ENCODE measurements at regions not wholly inside any gene's neighbourhood (a gene's known extent, or its start where the extent isn't known, plus 50 kb on each side); places are given as distances from the start of the nearest gene placed in this dataset.

DNA sequence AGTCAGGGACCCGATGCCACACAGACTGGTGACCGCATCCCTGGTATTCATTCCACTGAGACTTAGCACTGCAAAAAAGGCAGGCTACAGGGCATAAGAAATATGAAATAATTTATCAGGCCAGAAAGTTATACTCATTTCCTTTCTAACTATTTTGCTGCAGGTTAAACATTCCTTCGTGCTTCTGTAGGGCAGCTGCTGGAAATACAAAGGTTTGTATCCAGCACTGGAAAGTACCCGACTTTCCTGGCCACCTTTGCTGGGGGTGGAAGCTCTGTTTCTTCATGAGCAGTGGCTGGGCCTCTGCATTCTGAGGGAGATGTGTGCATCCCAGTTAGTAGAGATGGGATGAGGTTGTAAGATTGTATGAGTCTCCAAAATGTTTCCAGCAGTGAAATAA is 478.6 kb upstream of the WWC1 start:
- TF ChIP-seq, protein P1, sequence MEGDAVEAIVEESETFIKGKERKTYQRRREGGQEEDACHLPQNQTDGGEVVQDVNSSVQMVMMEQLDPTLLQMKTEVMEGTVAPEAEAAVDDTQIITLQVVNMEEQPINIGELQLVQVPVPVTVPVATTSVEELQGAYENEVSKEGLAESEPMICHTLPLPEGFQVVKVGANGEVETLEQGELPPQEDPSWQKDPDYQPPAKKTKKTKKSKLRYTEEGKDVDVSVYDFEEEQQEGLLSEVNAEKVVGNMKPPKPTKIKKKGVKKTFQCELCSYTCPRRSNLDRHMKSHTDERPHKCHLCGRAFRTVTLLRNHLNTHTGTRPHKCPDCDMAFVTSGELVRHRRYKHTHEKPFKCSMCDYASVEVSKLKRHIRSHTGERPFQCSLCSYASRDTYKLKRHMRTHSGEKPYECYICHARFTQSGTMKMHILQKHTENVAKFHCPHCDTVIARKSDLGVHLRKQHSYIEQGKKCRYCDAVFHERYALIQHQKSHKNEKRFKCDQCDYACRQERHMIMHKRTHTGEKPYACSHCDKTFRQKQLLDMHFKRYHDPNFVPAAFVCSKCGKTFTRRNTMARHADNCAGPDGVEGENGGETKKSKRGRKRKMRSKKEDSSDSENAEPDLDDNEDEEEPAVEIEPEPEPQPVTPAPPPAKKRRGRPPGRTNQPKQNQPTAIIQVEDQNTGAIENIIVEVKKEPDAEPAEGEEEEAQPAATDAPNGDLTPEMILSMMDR (IDR thresholded peaks at IDR 0.05 in 8 of 11, conservative IDR thresholded peaks at IDR 0.05 in 3 of 11), result no peak
- no peak for TF ChIP-seq POLR2A (IDR thresholded peaks at IDR 0.05)
